ENCODE measurements at regions not wholly inside any gene's neighbourhood (a gene's known extent, or its start where the extent isn't known, plus 50 kb on each side); places are given as distances from the start of the nearest gene placed in this dataset.

GRCh38 chr3:64457811-64458210 is 230.0 kb downstream of the ADAMTS9 start:
- TF ChIP-seq EZH2 (IDR thresholded peaks at IDR 0.05; ENCODE audit: low read length, missing control alignments): no peak
- TF ChIP-seq CTCF (conservative IDR thresholded peaks at IDR 0.05 in 1 of 2, IDR thresholded peaks at IDR 0.05 in 1 of 2; ENCODE audit: low read depth in 1 of 2, low read length in 2 of 2): no peak
- H3K9me3 ChIP-seq (ENCODE audit: control insufficient read depth, insufficient read depth, low read depth, low read length): no peaks in the 10 kb centered on the region
- H2AFZ ChIP-seq (ENCODE audit: low read length): no peak overlapping the region
- H3K9ac ChIP-seq (ENCODE audit: insufficient read depth, low read length): no peak overlapping the region
- DNase-seq (ENCODE audit: low read depth in 2 of 2): peak in 1 of 2 donors; percentile 72
- no peak overlapping the region for H3K4me2 ChIP-seq (ENCODE audit: extremely low read depth, insufficient read depth, low read length)
- no peak overlapping the region for H3K27ac ChIP-seq (ENCODE audit: insufficient read depth, low read length)
- no peaks in the 10 kb centered on the region for H3K36me3 ChIP-seq (ENCODE audit: control insufficient read depth, insufficient read depth, low read length)
- no peak overlapping the region for H3K4me3 ChIP-seq (replicated peaks in 1 of 4; ENCODE audit: control extremely low read depth in 1 of 4, insufficient read depth in 1 of 4, low read depth in 3 of 4, low read length in 4 of 4)
- peaks cover 7% of the 10 kb centered on the region for H3K4me1 ChIP-seq (ENCODE audit: control insufficient read depth, extremely low read depth, insufficient read depth, low read length)
- no peaks in the 10 kb centered on the region for H3K27me3 ChIP-seq (ENCODE audit: control insufficient read depth, insufficient read depth, low read length)
- no peaks in the 10 kb centered on the region for H4K20me1 ChIP-seq (ENCODE audit: control insufficient read depth, extremely low read depth, insufficient read depth, low read length)
- H3K79me2 ChIP-seq (ENCODE audit: control insufficient read depth, insufficient read depth, low read length): no peaks in the 10 kb centered on the region

GRCh38 chr3:64456674-64457073 is 231.1 kb downstream of the ADAMTS9 start:
- no peaks in the 10 kb centered on the region for H3K27me3 ChIP-seq (ENCODE audit: control insufficient read depth, insufficient read depth, low read length)
- no peaks in the 10 kb centered on the region for H3K9me3 ChIP-seq (ENCODE audit: control insufficient read depth, insufficient read depth, low read depth, low read length)
- no peaks in the 10 kb centered on the region for H3K79me2 ChIP-seq (ENCODE audit: control insufficient read depth, insufficient read depth, low read length)
- no peak overlapping the region for H3K27ac ChIP-seq (ENCODE audit: insufficient read depth, low read length)
- H3K36me3 ChIP-seq (ENCODE audit: control insufficient read depth, insufficient read depth, low read length): no peaks in the 10 kb centered on the region
- TF ChIP-seq EZH2 (IDR thresholded peaks at IDR 0.05; ENCODE audit: low read length, missing control alignments): no peak
- no peak for TF ChIP-seq CTCF (conservative IDR thresholded peaks at IDR 0.05 in 1 of 2, IDR thresholded peaks at IDR 0.05 in 1 of 2; ENCODE audit: low read depth in 1 of 2, low read length in 2 of 2)
- no peak overlapping the region for H2AFZ ChIP-seq (ENCODE audit: low read length)
- DNase-seq (ENCODE audit: low read depth in 2 of 2): no peak
- H3K9ac ChIP-seq (ENCODE audit: insufficient read depth, low read length): no peak overlapping the region
- H3K4me1 ChIP-seq (ENCODE audit: control insufficient read depth, extremely low read depth, insufficient read depth, low read length): peaks cover 5% of the 10 kb centered on the region
- no peak overlapping the region for H3K4me3 ChIP-seq (replicated peaks in 1 of 4; ENCODE audit: control extremely low read depth in 1 of 4, insufficient read depth in 1 of 4, low read depth in 3 of 4, low read length in 4 of 4)
- H3K4me2 ChIP-seq (ENCODE audit: extremely low read depth, insufficient read depth, low read length): no peak overlapping the region
- no peaks in the 10 kb centered on the region for H4K20me1 ChIP-seq (ENCODE audit: control insufficient read depth, extremely low read depth, insufficient read depth, low read length)

GRCh38 chr3:64455351-64455750 is 230.1 kb upstream of the PRICKLE2 start:
- no peaks in the 10 kb centered on the region for H3K27me3 ChIP-seq (ENCODE audit: control insufficient read depth, insufficient read depth, low read length)
- DNase-seq (ENCODE audit: low read depth in 2 of 2): no peak
- H3K4me2 ChIP-seq (ENCODE audit: extremely low read depth, insufficient read depth, low read length): no peak overlapping the region
- H3K4me3 ChIP-seq (replicated peaks in 1 of 4; ENCODE audit: control extremely low read depth in 1 of 4, insufficient read depth in 1 of 4, low read depth in 3 of 4, low read length in 4 of 4): no peak overlapping the region
- TF ChIP-seq EZH2 (IDR thresholded peaks at IDR 0.05; ENCODE audit: low read length, missing control alignments) (no peak), CTCF (conservative IDR thresholded peaks at IDR 0.05 in 1 of 2, IDR thresholded peaks at IDR 0.05 in 1 of 2; ENCODE audit: low read depth in 1 of 2, low read length in 2 of 2) (no peak)
- no peak overlapping the region for H3K9ac ChIP-seq (ENCODE audit: insufficient read depth, low read length)
- no peak overlapping the region for H2AFZ ChIP-seq (ENCODE audit: low read length)
- H4K20me1 ChIP-seq (ENCODE audit: control insufficient read depth, extremely low read depth, insufficient read depth, low read length): no peaks in the 10 kb centered on the region
- H3K79me2 ChIP-seq (ENCODE audit: control insufficient read depth, insufficient read depth, low read length): no peaks in the 10 kb centered on the region
- no peak overlapping the region for H3K27ac ChIP-seq (ENCODE audit: insufficient read depth, low read length)
- H3K9me3 ChIP-seq (ENCODE audit: control insufficient read depth, insufficient read depth, low read depth, low read length): no peaks in the 10 kb centered on the region
- H3K4me1 ChIP-seq (ENCODE audit: control insufficient read depth, extremely low read depth, insufficient read depth, low read length): no peaks in the 10 kb centered on the region
- H3K36me3 ChIP-seq (ENCODE audit: control insufficient read depth, insufficient read depth, low read length): no peaks in the 10 kb centered on the region
